Mesenteric fat pad (tissue), 1 donor: ENCODE measurements at regions not wholly inside any gene's neighbourhood (a gene's known extent, or its start where the extent isn't known, plus 50 kb on each side); places are given as distances from the start of the nearest gene placed in this dataset.
A peak's percentile ranks its signal among the peaks of the same experiment; 100 is the strongest.

ENCODE experiments used
- DNase-seq: peaks from one replicate; pipeline ENCODE4 v3.0.0-alpha.2; 2020; ENCODE audit warnings: low spot score
- donor health status: DM: yes; HTN: yes; CAD: no.

DNA sequence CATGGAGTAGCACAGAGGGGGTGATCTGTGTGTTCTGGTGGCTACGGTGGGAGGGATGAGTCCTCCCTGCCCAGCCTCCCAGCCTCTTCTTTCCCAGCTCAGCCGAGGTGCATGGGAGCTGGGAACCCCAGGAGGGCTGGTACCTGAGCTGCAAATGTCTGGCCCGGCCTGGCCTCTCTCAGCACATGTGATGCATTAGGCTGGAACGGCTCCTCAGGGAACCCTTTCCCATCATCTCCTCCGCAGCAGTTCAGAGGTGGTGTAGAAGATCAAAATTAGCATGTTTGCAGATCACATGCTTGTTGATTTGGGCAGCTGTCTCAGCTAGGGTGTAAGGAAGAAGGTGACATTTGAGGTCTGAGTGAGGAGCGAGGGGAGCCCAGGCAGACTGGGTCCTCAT, 126.6 kb downstream of the EMX2 start:
- DNase-seq, result no peak

DNA sequence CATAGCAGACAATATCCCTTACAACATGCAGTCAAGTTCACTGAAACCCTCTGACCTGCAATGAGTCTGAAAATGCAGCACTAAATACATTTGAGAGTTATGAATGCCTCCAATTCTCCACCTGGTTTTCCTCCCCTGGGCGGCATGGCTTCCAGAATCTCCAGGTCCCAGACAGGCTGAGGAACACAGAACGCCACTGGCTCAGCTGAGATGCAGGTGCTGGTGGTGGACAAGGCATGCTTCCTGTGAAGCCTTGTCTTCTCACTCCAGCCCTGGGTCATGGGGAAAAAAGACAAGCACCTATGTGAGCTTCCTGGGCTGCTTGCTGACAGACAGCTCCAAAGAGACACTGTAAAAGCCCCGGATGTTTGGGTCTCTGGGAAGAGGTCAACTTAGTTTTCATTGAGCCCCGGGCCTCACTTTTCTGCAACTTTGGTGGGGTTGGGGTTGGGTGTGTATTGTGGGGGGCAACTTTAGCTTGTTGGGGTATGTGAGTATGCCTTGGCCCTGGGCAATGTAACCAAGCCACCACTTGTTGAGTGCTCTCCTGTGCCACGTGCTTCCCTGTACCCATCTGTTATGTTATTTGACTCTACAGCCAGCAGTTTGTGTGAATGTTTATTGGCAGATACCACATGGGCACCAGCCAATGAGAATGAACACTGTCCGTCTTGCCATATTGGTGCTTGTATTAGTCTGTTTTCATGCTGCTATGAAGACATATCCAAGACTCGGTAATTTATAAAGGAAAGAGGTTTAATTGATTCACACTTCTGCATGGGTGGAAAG, 127.8 kb downstream of the EMX2 start:
- no peak for DNase-seq

DNA sequence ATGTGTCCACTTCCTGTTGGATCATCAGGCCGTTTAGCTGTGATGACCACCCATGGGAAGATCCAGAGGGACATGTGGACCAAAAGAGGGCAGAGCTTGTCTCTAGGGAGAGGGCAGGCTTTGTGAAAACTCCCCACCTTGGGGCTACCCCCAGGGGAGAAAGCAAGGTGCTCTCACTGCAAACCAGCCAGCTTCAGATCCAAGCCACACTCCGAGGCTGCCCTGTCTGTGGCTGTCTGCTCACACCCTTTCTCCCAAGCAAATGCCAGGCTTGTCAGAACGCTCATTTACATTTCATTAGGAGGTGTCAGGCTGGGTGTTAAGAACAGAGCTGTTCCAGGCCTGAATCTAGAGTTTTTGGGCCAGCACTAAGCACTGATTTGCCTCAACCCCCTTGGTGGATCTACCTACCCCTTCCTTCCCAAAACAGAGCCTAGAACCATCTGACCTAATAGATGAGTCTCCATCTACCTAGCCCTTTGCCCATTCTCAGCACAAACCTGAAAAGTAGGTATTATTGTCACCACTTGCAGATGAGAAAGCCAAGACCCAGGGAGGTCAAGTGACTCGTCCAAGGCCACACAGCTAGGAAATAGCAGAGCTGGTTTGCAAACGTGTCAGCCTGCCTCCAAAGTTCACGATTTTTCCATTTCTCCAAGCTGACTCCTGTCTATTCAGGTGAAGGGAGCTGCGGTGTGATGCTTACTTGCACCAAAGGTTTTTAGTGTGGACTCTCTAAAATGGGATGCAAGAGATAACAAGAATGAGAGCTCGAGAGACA, 130.9 kb downstream of the EMX2 start:
- DNase-seq, result no peak

DNA sequence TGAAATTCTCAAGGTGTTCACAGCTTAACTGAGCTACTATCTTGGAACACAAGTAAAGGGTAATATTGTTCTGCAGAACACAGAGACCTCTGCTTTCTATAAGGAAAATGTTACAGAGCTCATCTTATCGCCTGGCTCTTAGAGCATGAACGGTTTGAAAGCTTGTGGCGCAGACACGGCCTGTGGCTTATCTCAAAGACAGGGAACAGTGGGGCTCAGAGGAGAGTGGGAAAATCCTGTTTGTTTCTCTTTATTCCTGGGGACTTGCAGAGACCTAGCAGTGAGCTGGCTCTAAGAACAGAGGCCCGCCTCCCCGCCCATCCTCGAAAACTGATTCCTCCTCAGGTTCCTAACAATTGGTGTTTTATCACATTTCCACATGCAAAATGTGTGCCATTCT, 131.7 kb downstream of the EMX2 start:
- no peak for DNase-seq

DNA sequence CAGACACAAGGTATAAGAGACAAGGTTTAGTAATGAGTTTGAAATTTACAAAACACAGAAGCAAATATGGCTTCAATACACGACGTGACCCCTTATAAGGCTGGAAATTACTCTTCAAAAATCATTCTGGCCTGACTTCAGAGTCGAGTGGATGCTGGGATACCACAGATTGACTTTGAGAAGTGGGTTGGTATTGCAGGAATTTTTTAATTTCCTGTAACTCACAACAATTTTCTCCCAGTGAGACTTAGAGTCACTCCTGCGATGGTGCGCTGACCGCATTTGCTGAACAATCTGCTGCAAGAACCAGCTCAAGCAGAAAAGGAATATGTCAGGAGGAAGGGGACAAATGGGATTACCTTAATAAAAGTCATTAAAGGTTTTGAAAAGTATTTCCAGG, 132.1 kb downstream of the EMX2 start:
- DNase-seq, result no peak

DNA sequence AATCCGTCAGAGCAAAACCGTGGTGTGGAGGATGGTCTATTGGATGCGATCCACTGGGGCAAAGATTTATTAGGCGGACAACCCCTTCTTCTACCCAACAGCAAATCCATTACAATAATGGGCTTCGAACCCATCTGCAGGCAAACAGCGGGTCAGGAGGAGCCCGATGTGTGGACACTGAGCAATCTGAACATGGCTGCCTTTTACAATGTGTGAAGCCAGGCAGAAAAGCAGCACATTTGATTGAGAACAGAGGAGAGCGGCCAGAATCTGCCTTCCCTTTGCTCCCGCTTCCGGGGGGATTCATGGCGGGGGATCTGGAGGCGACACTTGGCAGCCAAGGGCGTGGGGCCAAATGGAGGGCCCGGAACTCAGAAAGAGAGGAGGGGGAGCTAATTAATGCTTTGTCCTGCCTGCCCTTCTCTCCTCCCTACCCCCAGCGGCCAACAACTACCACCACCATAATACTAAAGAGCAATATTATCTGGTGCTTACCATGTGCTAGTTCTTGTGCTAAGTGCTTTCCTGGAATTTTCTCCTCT, 133.0 kb downstream of the EMX2 start:
- DNase-seq, result no peak

DNA sequence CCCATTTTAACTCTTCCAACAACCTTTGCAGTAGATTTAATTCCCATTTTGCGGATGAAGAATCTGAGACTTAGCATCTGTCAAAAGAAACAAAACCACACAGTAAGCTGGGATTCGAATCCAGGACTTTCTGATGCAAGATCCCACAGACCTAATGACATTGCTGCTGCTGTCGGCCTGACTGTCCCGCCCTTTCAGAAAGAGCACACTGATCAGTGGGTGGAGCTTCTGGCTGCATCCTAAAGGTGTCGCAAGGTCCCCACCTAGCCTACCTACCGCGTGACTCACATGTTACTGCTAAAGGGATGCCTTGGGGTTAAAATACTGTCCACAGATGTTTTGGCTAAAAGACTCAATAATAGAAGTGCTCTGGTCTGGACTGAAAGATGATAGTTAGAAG, 134.7 kb downstream of the EMX2 start:
- DNase-seq, result no peak

DNA sequence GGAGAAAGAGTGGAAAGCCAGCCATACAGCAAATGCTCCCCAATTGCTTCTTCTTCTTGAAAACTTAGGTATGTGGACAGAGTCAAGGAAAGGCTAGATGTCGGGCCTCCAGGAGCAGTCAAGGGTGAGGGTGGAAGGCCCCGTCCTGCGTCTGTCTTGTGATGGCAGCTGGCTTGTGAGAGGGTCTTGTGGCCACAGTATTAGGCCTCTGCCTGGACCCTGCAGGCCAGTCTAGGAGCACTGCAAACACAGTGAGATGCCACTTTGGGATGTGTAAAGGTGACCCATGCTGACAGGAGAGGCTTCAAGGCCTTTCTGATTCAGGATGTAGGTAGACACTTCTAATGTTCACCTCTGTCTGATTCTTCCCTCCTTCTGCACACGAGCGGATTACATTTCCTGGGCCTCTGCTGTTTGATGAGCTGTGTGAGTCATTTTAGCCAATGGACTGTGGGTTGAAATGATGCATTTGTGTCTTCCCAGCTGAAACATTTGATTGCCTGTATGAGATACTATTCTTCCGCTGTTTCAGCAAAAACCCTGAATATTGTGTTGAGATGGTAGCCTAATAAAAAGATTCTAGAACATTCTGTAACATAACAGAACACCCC, 135.4 kb downstream of the EMX2 start:
- no peak for DNase-seq

DNA sequence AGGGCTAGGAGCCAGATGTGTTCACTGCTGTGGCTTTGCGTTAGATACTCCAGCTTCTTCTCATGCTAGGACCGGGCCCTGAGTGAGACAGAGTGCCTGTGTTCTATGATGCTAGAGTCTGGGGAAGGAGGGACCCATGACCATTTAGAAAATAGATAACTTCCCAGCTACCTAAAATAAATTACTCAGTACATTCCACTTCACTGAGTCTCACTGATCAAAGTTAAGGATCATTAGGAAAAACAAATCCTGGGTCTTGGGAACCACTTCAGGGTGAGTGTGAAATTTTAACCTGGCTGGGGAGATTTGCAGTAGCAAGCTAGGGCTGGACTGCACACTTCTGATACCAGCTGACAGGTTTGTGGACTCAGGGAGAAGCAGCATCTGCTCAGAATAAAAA, 138.1 kb downstream of the EMX2 start:
- DNase-seq, result peak; percentile 16

DNA sequence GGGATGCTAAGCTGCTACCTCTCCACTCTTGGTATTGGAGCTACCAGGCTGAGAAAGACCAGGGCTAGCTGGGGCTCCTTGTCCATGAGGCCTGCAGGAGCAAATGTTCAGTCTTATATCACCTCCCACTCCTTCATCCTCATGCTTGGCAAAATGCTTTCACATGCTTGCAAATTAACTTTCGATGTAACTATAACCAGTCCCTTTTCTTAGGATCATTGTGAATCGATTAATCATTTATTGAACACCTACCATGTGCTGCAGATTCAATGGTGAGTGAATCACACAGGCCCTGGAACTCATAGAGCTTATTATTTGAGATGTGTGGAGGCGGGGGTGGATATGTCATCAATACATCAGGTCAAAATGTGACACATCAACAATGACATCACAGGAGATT, 138.6 kb downstream of the EMX2 start:
- no peak for DNase-seq

DNA sequence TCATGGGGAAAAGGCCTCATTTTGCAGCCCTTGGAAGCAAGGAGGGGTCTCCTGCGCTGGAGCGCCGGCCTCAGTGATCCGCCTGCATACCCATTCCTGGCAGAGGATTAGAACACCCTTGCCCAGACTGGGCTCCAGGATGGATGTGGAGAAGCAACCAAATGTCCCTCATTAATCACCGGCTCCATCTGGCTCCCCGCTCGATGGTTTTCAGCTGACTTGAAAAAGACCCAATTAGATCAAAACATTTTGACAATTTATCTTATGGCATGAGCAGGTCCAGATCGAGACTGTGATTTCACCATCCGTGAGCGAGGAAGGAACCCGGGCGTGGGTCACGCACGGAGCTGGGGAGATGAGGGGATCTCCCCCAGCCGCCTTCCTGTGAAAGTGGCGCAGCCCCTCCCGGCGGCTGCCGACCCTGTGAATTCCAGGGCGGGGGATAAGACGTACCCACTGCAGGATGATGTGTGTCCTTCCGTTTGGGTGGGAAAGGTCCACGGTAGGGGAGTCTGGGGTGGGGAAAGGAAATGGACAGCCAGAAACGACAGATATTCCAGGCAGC, 141.6 kb downstream of the EMX2 start:
- no peak for DNase-seq

DNA sequence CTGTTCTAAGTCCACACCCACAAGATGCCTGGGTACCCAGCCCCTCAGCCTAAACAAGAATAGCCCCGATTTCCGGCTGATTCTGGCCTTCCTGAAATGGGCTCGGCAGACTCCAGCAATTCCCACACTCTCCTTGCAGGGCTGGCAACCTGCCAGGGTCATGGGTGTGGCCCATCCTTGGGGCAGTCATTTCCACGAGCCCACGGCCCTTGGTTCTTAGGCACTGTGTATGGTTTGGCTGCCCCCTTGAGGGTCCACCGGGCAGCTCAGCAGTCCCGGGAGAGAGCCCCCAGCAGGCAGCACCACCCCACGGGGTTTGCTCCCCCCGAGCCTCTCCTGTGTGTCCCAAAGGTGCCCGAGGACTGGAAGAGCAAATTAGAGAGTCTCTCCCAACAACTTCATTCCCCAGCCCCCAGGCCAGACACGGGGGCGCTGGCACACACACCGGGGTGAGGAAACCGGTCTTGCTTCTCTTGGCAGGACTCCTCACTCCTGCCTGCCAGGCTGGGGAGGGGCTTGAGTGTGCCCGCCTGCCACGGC, 142.2 kb downstream of the EMX2 start:
- peak; percentile 90 for DNase-seq

DNA sequence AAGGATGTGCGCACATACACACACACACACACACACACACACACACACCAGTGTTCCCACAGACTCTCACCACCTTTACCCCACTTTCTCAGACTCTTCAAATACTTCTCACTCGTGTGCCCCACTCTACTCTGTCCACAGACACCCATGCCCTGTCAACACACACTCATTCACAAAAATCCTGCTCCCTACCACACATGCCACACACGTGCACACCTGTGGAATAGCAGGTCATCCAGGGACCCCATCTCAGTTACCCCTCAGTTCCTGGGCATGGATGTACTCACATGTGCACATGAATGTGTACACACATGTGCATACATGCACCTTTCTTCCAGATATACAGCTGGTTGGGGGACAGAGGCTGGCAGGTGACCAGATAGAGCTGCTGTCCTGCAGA, 142.9 kb downstream of the EMX2 start:
- peak; percentile 53 for DNase-seq

DNA sequence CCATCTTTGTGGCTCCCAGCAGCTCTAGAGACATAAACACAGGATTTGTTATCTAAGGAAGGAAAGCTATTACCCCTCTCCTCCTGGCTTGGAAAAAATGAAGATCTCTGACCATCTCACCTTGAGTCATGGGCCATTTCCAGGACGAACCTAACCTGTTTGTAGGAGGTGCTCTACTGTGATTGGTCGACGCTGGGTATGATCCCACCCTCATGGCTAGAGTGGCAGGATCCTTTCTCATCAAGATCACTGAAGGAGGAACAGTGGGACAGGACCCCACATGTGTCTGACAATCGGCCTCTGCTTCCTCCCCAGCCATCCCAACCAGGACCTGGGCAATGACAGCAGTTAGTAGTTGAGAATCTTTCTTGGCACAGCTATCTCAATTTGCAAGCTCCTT, 144.1 kb downstream of the EMX2 start:
- DNase-seq, result peak; percentile 24

DNA sequence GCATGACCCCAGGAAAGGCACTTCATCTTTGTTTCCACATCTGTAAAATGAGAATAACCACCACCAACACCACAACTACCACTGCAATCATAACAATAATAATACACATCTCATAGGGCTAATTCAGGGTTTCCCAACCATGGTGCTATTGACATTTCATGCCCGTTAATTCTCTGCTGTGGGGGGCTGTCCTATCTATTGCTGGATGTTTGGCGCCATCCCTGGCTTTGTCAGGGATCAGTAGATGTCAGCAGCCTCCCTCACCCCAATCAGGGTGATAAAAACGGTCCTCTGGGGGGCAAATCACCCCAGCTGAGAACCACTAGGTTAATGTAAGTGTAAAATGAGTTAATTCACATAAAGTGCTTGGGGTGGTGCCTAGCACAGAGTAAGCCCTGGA, 145.8 kb downstream of the EMX2 start:
- DNase-seq, result no peak

DNA sequence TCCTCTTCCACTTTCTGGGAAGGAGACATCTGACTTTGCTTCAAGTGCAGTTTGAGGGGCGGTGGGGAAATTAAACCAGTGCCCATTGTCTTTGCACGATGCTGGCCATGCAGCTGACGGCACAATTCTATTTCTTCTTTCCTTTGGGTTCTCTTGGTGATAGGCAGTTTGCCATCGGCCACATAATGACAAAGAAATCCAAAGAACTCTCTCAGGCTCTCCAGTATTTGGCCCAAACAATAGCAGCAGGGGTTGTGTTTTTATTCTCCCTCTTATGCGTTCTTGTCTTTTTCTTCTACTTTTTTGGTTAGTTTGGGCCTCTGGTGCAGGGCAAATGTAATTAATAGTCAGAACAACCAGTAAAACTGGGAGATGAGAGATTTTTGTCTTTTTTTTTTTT, 147.0 kb downstream of the EMX2 start:
- no peak for DNase-seq

DNA sequence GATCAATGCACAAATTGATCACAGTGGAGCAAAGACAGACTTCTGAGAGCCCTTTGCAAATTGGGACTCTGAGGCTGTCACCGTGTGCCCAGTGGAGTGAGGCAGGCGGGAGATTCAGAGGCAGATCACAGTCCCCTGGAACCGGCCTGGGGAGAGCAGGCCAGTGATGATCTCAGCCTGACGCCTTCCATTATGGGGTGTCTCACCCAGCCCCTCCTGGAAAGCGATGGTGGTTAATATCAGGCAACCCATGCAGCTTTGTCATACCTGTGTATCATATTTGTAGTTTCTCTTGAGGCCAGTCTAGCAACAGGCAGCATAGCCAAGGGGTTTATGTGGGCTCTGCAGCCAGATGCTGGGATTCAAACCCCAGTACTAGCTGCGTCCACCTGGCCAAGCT, 147.8 kb downstream of the EMX2 start:
- no peak for DNase-seq

DNA sequence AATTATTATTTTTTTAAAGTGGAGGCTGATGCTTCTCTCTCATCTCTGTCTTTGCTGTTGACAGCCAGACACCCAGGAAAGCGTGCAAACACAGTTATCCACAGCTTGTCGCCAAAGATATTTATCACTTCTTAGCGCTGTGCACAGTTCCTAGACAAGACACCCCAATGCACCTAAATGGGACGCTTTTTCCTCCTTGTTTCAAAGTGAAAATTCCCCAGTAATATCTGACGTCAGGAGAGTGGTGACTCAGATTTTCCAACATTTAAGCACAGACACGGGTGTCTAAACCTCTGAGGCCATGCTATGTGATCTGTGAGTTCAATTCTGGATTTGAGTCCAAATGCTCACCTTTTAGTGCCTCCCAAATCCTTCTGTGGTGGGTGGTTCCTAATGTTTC, 151.6 kb downstream of the EMX2 start:
- no peak for DNase-seq

DNA sequence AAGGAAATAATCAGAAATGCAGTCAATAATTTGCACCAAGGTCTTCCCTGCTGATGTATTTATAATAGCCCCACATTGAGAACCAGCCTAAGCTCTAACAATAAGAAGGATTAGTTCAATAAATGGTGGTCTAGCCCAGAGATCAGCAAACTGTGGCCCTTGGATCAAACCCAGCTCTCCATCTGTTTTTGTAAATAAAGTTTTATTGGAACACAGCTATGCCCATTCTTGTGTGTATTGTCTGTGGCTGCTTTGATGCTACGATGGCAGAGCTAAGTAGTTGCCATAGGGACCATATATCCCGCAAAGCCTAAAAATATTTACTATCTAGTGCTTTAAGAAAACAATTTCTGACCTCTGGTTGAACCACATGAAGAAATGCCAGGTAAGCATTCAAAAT, 154.9 kb downstream of the EMX2 start:
- DNase-seq, result no peak

DNA sequence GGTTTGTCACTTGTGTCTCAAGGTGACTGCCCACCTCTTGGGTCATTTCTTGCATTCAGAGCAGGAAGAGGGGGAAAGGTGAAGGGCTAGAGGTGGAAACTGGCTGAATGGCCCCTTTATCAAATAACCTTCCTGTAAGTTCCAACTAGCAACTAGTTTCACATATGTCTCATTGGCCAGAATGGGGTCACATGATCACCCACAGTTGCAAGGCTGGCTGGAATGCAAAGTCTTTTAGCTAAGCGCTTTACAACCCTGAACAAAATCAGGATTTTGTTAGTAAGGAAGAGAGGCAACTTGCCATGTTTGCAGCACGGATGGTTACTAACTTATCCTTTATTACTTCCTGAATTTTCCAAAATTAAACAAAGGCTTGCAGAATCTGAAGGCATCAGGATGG, 156.3 kb downstream of the EMX2 start:
- DNase-seq, result no peak

DNA sequence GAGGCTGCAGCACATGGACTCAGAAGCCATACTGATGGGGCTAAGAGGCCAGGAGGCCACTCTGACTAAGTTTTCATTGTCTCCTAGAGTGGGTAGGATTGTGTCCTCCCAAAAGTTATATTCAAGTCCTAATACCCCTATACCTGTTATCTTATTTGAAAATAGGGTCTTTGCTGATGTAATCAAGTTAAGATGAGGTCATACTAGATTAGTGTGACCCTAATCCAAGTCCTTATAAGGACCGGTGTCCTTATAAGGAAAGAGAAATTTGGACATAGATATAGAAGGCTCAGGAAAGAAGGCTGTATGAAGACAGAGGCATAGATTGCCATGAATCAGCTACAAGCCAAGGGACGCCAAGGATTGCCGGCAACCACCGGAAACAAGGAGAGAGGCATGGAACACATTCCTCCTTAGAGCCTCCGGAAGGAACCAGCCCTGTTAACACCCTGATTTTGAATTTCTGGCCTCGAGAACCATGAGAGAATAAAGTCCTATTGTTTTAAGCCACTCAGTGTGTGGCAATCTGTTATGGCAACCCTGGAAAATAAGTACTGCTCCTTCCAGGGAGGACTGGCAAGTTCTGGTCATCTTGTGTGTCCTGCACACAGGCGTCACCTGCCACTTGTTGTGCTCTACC, 157.0 kb downstream of the EMX2 start:
- no peak for DNase-seq
